GM11168 (cell line): ENCODE measurements at regions not wholly inside any gene's neighbourhood (a gene's known extent, or its start where the extent isn't known, plus 50 kb on each side); places are given as distances from the start of the nearest gene placed in this dataset.

Experiments
- in situ Hi-C: fragments of 300-500 bp; cut with MboI; formaldehyde crosslinking; loops from one replicate; pipeline ENCODE4 v1.12.0; 2022; ENCODE audit warnings: low sequenced_read_pairs; ENCODE audit not compliant: unreplicated experiment

DNA sequence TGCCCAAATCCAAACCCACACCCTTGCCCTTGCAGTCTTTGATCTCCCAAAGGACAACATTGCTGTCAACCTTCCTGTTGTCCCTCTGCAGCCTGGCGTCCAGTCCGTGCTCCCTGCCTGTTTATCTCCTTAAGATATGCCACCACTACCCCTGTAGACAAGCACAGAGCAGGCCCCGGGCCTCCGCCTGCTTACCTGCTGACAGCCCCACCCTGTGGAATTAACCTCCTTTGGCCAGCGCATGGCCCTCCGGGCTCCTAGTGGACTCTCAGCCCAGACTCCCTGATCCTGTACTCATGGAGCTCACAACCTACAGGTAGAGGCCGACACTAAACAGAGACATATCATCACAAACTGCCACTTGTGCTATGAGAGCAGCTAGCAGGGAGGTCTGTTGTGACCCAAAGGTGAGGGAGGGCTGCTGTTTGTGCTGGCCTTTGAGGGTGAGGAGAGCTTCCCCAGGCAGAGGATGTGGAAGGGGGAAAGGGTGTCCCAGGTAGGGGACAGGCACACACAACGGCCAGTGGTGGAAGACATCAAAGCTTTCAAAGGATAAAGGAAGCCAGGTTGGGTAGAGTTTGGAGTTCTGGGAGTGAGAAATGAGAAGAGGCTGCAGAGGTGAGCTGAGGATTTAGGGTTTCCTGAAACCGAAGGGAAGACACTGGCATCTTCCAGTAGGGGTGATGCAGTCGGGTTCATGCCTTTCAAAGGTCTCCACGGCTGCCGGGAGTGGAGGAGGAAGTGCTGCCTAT, 174.5 kb upstream of the ZMIZ1 start:
- in situ Hi-C loops: no loop called here

DNA sequence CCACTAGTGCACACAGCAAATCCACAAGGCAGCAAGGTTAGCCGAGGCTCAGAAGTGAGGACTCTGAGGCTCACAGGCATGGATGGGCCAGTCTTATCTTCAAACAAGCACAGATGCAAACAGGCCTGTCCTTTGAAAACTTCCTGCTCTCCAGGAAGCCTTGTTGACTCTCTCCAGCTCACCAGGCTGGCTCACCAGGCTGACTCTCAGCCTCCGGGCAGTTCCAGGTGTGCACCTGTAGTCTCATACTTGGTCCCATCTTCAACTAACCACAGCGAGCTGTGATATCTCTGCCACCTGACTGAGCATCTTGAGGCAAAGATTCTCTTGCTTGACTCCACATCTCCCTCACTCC, 173.9 kb upstream of the ZMIZ1 start:
- in situ Hi-C loops: no loop called here

DNA sequence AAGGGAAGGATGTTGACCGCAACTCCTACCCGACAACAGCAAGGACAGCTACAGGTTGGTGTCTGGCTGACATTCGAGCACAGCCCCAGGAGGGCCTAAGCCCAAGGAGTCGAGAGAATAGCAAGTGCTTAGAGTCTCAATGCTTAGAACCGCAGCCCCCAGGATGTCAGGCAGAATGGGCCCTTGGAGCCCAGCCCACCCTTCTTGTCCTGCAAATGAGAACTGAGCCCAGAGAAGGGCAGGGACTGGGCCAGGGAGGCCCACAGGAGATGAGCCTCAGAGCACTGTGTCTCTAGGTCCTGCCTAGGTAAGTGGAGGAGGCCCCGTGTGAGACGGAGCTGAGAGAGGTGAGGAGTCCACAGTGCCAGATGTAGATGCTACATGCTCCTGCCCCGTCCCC, 173.3 kb upstream of the ZMIZ1 start:
- in situ Hi-C loops: no loop called here

DNA sequence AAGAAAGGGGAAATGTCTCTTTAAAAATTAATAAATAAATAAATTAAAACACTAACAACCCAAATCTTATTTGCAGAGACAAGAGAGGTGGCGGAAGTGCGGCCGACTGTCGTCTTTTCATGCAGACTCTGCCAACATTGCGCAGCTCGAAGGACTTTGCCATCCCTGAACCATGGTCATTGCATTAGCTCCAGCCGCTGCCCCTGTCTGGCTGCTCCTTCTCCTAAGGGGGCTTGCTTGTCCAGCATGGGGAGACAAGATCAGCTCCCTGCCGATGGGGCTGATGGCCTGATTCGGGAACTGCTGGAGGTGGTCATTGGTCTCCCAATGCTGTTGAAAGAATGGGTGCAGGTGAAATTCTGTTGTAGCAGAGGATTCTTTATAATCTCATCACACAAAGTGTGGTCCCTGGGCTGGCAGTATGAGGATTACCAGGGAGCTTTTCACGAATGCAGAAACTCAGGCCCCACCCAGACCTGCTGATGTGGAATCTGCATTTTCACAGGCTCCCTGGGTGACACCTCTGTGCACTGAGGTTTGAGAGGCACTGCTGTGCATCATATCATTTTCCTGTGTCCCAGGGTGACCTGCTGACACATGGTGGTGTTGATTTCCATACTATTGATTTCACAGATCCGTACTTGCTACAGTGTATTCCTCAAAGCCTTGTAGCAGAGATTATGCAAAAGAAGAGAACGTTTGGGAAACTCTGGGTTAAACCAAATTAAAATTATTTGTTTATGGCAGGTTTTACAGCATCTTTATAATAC, 172.4 kb upstream of the ZMIZ1 start:
- in situ Hi-C loops: no loop called here

DNA sequence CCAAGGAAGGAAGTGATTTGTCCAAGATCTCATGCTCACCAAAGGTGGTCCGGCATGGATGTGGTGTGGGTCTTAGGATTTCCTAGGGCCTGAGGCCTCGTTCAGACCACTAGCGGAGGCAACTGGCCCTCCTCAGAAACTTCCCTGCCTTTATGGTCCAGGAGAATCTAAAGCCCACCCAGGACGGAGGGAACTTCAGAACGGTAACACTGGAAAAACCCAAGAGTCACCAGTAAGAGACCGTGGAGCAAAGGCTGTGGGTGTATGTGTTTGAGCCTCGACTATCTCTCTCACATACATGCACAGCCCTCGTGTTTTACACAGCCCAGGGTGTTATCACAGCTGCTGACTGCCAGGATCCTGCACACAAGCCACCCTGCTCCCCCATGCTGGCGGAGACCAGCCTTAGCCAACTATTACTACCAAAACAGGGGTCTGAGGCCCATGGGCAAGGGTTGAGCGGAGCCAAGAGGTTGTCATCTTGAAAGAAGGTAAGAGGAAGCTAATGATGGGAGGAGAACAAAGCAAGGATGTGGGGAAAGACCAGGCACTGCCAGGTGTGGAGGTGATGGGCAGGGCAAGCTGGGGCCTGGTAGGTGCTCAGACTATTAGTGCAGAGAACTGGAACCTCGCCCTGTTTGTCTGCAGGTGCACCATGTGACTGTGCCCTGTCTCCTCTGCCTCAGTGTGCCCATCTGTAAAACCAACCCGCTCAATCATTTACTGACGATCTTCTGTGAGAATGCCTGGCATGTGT, 170.2 kb upstream of the ZMIZ1 start:
- in situ Hi-C loops: no loop called here

DNA sequence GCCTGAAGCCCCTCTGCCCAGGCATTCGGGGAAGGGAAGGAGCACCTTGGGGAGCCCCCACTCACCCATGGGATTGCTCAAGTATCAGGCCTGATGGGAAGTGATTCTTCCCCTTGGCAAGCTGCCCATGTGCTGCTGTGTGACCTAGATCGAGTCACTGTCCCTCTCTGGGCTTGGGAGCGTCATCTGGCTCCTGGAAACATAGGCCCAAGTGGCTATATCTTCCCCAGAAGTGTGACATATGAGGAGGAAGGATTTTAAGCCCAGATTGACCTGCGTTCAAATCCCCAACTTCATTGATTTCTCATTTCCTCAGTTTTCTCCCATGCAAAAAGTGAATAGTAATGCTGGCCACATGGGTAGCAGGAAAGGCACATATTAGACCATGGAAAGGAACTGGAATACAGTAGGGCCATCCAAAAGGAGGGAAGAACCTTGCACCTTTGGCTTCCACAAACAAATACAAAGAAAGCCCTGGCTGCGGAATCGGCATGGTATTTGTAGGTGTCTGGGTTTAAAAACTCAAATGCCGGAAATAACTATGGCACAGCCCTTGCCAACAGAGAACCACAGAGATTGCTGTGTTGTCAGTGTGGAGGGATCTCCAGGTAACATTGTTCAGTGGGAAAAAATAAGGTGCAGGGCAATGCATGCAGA, 169.5 kb upstream of the ZMIZ1 start:
- in situ Hi-C loops: no loop called here

DNA sequence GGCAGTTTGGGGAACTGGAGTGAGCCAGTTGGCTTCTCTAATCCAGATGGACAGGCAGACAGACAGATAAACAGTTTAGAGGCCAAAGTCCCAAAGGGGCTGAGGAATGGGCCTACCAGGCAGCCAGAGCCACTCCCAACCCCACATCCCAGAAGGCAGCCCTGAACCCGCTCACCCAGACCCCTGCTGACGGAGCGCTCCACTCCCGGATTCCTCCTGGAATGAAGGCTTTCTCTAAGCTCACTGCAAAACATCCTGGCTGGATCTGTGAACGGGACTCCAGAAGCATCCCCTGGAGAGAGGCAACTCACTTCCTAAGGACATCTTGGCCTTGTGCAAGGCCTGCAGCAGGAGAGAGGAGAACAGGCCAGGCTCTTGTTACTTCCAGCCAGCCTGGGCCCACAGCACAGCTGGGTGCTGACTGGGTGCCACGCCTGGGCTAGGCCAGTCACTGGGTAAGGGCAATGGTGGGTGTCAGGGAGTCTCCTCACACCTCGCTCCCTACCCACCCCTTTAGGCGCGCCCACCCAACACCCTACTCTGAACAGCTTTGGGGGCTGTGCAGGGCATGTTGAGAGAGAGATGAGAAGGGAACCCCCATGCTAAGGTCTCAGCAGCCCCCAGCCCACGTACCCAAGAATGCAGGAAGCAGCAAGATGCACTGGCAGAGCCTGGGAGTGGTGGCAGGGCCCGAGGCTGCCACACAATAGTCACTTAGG, 168.6 kb upstream of the ZMIZ1 start:
- in situ Hi-C loops: no loop called here

DNA sequence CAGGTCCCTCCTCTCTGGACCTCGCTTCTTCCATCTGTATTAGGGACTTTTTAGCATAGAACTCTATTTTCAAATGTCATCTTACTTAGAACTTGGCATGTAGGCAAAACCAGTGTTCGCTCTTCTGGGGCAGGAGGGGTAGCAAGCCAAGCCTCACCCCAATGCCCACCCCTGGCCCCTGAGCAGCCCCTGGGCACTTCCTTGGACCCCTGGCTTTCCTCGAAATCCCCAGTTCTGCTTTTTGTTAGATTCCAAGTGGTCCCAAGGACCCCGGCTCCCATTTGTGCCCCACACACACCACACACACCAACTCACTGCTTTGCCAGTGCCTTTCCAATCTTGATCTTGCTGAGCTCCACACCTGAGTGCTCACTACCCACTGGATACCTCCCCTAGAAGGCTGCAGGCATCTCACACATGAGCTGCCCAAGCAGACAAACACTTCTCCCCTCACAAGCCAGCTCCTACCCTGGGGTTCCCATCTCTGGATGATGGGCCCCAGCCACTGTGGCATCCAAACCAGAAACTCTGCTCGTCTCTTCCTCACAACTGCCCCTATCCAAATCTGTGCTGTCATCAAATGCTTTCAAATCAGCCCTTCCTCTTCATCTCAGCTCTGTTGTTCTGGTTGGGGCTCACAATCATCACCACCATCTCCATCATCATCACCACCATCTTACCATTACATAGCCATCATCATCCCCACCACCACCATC, 167.9 kb upstream of the ZMIZ1 start:
- in situ Hi-C loops: no loop called here

DNA sequence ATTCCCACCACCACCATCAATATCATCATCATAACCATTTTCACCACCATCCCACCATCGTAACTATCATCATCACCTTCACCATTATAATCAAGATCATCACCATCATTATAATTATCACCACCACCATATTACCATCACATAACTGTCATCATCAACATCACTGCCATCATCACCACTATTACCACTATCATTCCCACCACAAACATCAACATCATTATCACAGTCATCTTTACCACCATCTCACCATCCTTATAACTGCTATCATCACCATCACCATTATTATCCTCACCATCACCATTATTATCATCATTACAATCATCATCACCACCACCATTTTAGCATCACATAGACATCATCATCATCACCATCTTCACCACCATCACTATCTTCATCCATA, 167.1 kb upstream of the ZMIZ1 start:
- in situ Hi-C loops: no loop called here

DNA sequence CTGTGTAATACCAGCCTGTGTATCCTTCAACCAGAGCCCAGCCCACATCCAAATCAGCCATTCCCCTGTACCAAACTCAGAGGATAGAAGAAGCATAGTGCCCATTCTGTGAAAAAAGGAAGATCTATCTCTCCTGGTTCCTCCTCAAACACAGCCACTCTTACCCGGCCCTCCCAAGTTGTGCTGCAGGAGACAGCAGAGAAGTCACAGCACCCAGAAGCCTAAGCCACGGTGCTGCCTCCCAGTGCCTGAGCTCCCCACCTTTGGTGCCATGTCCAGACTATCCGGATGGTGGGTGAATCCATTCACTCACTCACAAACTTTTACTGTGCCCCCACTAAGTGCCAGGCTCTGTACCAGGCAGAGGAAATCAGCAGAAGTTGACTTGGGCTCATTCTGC, 166.0 kb upstream of the ZMIZ1 start:
- in situ Hi-C loops: no loop called here

DNA sequence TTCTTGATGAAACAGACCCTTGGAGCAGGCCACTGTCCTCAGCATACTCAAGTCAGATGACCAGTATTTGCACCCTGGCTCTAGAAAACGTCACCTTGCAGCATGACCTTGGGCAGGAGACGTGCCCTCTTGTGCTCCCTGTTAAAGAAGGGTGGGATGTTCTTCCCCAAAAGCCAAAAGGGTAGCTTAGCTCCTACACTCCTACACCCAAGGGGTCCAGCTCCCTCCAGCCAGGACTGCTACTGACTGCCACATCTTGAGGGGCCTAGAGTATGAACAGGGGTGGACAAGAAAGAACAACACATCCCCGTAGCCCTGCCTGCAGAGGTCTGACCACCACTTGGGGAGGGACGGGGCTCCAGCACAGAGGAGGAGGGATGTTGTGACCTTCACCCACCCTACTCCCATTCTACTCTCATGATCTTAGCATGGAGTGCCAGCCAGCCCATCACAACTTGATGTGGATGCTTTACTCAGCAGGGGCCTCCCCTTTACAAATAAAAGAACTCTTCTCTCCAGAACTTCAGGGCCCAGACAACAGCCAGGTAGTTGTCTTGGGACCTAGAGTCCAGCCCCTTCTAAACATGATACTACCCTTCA, 165.3 kb upstream of the ZMIZ1 start:
- in situ Hi-C loops: no loop called here

DNA sequence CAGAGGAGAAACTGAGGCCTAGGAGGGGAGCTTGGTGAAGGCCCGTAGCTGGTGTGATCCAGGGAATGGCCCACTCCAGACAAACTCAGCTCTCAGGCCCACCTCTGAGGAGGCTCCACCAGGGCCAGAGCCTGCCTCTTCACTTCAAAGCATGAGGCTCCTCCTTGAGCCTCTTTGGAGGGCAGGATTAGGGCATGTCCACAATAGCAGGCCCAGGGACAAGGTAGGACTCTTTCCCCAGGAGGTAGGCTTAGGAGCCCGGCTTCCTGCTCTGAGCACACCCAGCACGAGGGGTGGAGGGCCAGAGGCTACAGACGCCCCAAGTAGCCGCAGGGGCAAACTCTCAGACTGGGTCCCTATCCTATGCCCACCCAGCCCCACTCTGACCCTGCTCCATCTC, 164.6 kb upstream of the ZMIZ1 start:
- in situ Hi-C loops: no loop called here

DNA sequence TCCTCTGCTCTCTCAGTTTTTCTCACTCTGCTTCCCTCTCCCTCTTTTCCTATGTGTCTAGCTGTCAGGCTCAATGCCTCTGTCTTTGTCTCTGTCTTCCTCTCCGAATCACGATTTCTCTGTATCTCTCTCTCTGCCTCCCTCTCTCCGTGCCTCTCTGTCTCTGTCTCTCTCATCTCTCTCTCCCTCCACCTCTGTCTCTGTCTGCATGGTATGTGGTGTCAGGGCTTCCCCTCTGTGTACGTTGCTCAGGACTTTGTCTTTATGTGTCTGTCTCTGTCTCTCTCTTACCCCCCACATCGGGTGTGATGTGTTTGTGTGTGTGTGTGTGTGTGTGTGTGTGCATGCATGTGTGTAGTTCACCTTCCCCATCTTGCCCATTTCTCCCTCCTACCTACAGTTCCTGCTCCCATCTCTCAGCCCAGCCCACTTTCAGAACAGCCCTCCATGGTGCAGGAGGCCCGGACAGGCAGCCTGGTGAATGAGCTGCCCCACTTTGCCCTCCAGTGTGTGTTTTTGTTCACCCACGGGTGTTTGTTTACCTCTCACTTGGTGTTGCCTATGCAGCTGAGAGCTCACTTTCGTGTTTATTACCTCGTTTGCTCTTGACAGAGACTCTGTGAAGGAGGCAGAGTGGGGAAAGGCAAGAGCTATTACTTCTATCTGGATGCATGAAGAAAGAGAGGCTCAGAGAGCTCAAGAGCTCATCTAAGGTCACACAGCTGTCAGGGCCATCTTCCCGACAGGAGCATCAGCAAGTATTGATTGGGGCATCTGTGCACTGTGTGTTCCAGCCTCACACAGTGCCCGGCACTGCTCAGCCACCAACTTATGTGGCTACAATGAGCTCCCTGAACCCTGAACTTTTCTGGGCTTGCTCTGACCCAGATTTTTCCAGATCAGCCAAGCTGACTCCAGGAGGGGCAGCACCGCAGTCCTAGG, 163.5 kb upstream of the ZMIZ1 start:
- in situ Hi-C loops: no loop called here

DNA sequence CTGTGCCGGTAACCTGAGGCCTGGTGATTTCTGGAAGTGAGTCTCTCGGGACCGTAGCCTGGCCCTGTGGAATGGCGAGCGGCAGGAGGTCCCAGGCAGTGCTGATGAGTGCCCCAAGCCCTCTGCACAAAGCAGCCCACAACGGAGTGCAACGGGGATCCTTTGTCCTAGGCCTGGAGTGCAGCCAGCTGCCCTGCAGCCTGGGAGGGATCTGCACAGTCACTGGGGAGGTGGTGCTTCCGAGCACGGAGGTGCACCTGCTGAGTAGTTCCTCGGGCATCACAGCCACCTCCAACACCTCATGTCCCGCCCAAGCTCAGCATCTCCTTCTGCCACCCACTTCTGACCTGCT, 162.8 kb upstream of the ZMIZ1 start:
- in situ Hi-C loops: no loop called here

DNA sequence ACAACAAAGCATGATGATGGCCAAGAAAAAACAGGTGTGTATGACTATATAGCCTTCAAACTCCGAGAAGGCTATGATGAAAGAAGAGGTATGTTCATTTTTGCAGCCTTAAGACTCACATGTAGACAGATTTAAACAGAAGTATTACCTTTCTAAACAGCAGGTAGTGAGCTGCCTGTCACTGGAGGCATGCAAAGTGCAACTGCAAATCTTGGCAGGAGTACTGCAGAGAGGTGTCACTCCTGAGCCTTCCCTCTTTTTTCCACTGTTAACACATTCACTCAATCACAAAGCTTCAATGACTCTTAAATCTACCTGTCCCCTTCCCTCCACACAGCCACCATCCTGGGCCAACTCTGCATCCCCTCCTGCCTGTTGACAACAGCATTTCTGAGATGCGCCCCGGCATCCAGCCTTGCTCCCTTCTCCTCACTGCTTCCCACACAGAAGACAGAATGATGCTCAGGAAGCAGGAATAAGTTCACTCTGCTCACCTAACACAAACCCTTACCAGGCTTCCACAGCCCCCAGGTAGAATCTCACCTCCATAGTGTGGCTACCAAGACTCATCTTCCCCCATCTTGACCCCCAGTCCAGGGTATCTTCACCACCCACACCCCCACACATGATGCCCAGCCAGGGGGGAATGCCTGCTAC, 161.9 kb upstream of the ZMIZ1 start:
- in situ Hi-C loops: no loop called here

DNA sequence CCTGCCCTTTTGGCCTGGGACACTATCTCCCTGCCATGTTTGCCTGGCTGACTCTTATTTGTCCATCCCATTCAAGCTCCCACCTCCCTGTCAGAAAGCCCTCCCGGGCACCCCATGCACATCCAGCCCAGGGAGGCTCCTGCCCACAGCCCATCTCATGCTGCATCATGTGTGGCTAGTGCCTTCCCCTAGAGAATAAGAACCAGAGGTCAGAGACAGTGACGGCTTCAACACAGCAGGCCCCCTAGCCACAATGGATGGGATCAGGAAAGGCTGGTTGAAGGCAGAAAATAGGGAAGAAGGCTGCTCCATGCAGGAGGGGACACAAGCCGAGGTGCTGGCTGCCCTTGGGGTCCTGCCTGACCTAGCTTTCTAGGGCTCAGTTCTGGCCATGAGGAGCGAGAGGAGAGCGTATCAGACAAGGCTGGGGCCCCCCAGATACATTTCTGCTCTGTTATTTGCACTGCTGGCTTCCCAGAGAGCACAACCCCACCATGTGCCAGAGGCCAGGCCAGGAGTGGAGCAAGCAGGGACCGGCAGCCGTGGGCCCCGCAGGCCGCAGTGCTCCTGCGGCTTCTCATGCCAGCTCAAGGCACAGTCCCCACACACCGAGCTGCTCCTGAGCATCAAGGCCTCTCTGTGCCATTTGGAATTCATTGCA, 161.1 kb upstream of the ZMIZ1 start:
- in situ Hi-C loops: no loop called here

DNA sequence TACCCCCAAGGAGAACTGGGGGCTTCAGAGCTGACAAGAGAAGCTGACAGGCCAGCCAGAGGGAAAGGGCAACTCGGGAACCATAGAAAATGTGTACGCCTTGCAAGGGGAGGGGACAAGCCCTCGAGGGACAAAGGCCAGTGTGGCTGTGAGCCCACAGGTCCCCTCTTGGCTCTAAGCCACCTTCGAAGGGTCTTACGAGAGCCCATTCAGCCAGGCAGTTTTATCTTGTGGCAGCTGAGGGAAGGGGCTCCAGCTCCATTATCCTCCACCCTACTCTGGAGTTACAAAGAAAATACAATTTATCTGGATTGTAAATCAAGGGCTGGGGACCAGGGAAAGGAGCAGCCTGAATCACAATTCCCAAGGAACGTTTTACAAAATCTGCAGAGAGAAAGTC, 159.5 kb upstream of the ZMIZ1 start:
- in situ Hi-C loops: no loop called here
